NB4 (cell line): ENCODE measurements at regions not wholly inside any gene's neighbourhood (a gene's known extent, or its start where the extent isn't known, plus 50 kb on each side); places are given as distances from the start of the nearest gene placed in this dataset.

ENCODE experiments used
- CTCF ChIP-seq: IDR thresholded peaks from one replicate; pipeline ENCODE4 v1.5.1; 2012; ENCODE audit warnings: low read depth, low read length
- MAX ChIP-seq: IDR thresholded peaks from 2 replicates; pipeline ENCODE4 v1.6.1; 2011; ENCODE audit warnings: low read depth, low read length
- MYC ChIP-seq: IDR thresholded peaks from 2 replicates; pipeline ENCODE4 v1.6.1; 2011; ENCODE audit warnings: low read depth, low read length
- POLR2A ChIP-seq: IDR thresholded peaks from 2 replicates; pipeline ENCODE4 v1.6.1; 2011; ENCODE audit warnings: mild to moderate bottlenecking; ENCODE audit not compliant: insufficient read length; ENCODE audit errors: extremely low read depth

GRCh38 chr1:163410073-163410999 lies 88.6 kb downstream of the NUF2 start:
- TF ChIP-seq CTCF (peak; percentile 67), POLR2A (no peak), MYC (no peak), MAX (no peak)
